Neutrophil (primary cell): ENCODE measurements at regions not wholly inside any gene's neighbourhood (a gene's known extent, or its start where the extent isn't known, plus 50 kb on each side); places are given as distances from the start of the nearest gene placed in this dataset.

Source experiments
- H3K27ac ChIP-seq: fragments of 200-600 bp; sonication (generic); 2 replicates; pipeline ENCODE4 v1.5.1; 2016; ENCODE audit warnings: mild to moderate bottlenecking, moderate library complexity
- H3K27me3 ChIP-seq: fragments of 200-600 bp; sonication (generic); 2 replicates; pipeline ENCODE4 v1.6.0; 2016; ENCODE audit warnings: mild to moderate bottlenecking
- H3K36me3 ChIP-seq: fragments of 200-600 bp; sonication (generic); 2 replicates; pipeline ENCODE4 v1.5.1; 2017
- H3K4me1 ChIP-seq, 2 experiments: fragments of 200-600 bp in 1 of 2; sonication (generic) in 1 of 2; 1 replicate in 1 of 2; 2 replicates in 1 of 2; pipeline versions ENCODE4 v1.5.1 to v1.6.1; 2013 to 2016; ENCODE audit warnings: low read depth in 1 of 2, low read length in 1 of 2, mild to moderate bottlenecking in 1 of 2, moderate library complexity in 1 of 2; ENCODE audit not compliant: control insufficient read depth in 1 of 2, insufficient read depth in 1 of 2
- H3K4me3 ChIP-seq, 2 experiments: fragments of 200-600 bp in 1 of 2; sonication (generic) in 1 of 2; 1 replicate in 1 of 2; 2 replicates in 1 of 2; pipeline ENCODE4 v1.5.1; 2013 to 2016; ENCODE audit warnings: low read depth in 1 of 2, low read length in 1 of 2, mild to moderate bottlenecking in 1 of 2, moderate library complexity in 1 of 2
- H3K9me3 ChIP-seq: fragments of 200-600 bp; sonication (generic); 2 replicates; pipeline ENCODE4 v1.5.1; 2016
- CTCF ChIP-seq: fragments of 200-600 bp; sonication (generic); IDR thresholded peaks from 2 replicates; pipeline ENCODE4 v1.5.1; 2016; ENCODE audit warnings: antibody characterized with exemption

- Histone ChIP-seq H3K4me1 (no peaks in the 10 kb centered on the region), H3K36me3 (no peaks in the 10 kb centered on the region), H3K27ac (no peak overlapping the region), H3K9me3 (no peaks in the 10 kb centered on the region), H3K27me3 (no peaks in the 10 kb centered on the region), H3K4me3 (no peak overlapping the region)
- no peak for TF ChIP-seq CTCF
Observed at GRCh38 chr12:127717278-127717677, 549.7 kb upstream of the TMEM132C start.

GRCh38 chr12:127720334-127720733, 546.6 kb upstream of the TMEM132C start:
- Histone ChIP-seq H3K4me3 (no peak overlapping the region), H3K36me3 (no peaks in the 10 kb centered on the region), H3K9me3 (no peaks in the 10 kb centered on the region), H3K27ac (no peak overlapping the region), H3K4me1 (no peaks in the 10 kb centered on the region), H3K27me3 (no peaks in the 10 kb centered on the region)
- no peak for TF ChIP-seq CTCF

GRCh38 chr12:127722611-127723010, 544.4 kb upstream of the TMEM132C start:
- Histone ChIP-seq H3K36me3 (no peaks in the 10 kb centered on the region), H3K9me3 (no peaks in the 10 kb centered on the region), H3K4me1 (no peaks in the 10 kb centered on the region), H3K27ac (no peak overlapping the region), H3K27me3 (no peaks in the 10 kb centered on the region), H3K4me3 (no peak overlapping the region)
- no peak for TF ChIP-seq CTCF

- Histone ChIP-seq H3K27me3 (no peaks in the 10 kb centered on the region), H3K4me3 (no peak overlapping the region), H3K4me1 (no peaks in the 10 kb centered on the region), H3K9me3 (no peaks in the 10 kb centered on the region), H3K36me3 (no peaks in the 10 kb centered on the region), H3K27ac (no peak overlapping the region)
- no peak for TF ChIP-seq CTCF
Observed at GRCh38 chr12:127723251-127723650, 543.7 kb upstream of the TMEM132C start.

GRCh38 chr12:127726671-127727315, 540.2 kb upstream of the TMEM132C start:
- Histone ChIP-seq H3K9me3 (no peaks in the 10 kb centered on the region), H3K4me3 (no peak overlapping the region), H3K27me3 (no peaks in the 10 kb centered on the region), H3K4me1 (no peaks in the 10 kb centered on the region), H3K36me3 (no peaks in the 10 kb centered on the region), H3K27ac (no peak overlapping the region)
- TF ChIP-seq CTCF: no peak

GRCh38 chr12:127728285-127728684, 538.7 kb upstream of the TMEM132C start:
- Histone ChIP-seq H3K4me3 (no peak overlapping the region), H3K4me1 (no peaks in the 10 kb centered on the region), H3K27ac (no peak overlapping the region), H3K27me3 (no peaks in the 10 kb centered on the region), H3K9me3 (no peaks in the 10 kb centered on the region), H3K36me3 (no peaks in the 10 kb centered on the region)
- no peak for TF ChIP-seq CTCF
